ENCODE measurements at regions not wholly inside any gene's neighbourhood (a gene's known extent, or its start where the extent isn't known, plus 50 kb on each side); places are given as distances from the start of the nearest gene placed in this dataset.

- Histone ChIP-seq H2BK20ac (ENCODE audit: low read length) (no peak overlapping the region), H4K5ac (ENCODE audit: insufficient read length, low read depth, low read length) (no peak overlapping the region), H4K91ac (replicated peaks; ENCODE audit: insufficient read length, low read length) (no peak overlapping the region), H2AFZ (ENCODE audit: low read length) (no peak overlapping the region), H3K18ac (ENCODE audit: extremely low read depth, low read length) (no peak overlapping the region), H2BK120ac (replicated peaks; ENCODE audit: low read depth, low read length) (no peak overlapping the region), H3K4me1 (replicated peaks in 1 of 4; ENCODE audit: control insufficient read depth in 3 of 4, insufficient read depth in 4 of 4, low read length in 3 of 4) (peaks cover 0 to 4% (median 0%) of the 10 kb centered on the region in 4 experiments; a peak in 1 of 7 replicates), H3K27me3 (replicated peaks in 1 of 4; ENCODE audit: control insufficient read depth in 3 of 4, extremely low read depth in 1 of 4, insufficient read depth in 3 of 4, low read length in 3 of 4) (no peaks in the 10 kb centered on the region), H2AK5ac (ENCODE audit: low read depth, low read length) (no peak overlapping the region), H4K20me1 (replicated peaks in 1 of 2; ENCODE audit: control insufficient read depth in 1 of 2, insufficient read depth in 2 of 2, low read length in 2 of 2) (no peaks in the 10 kb centered on the region), H3K9me3 (ENCODE audit: insufficient read depth in 2 of 2, low read depth in 1 of 2, low read length in 1 of 2) (no peaks in the 10 kb centered on the region), H3K23me2 (ENCODE audit: low read depth, low read length) (no peaks in the 10 kb centered on the region), H3K4ac (replicated peaks; ENCODE audit: insufficient read length, low read depth, low read length) (no peak overlapping the region), H2BK5ac (ENCODE audit: low read depth, low read length) (no peak overlapping the region), H4K8ac (ENCODE audit: extremely low read depth, insufficient read depth, low read length) (no peak overlapping the region; the same call in 1 of the 2 replicates), H3K23ac (ENCODE audit: insufficient read length) (no peak overlapping the region), H2BK12ac (ENCODE audit: low read depth, low read length) (no peak overlapping the region), H3K56ac (replicated peaks; ENCODE audit: insufficient read length, low read depth, low read length) (no peak overlapping the region), H3K14ac (ENCODE audit: insufficient read length) (no peak overlapping the region), H3K9ac (replicated peaks in 1 of 4; ENCODE audit: extremely low read depth in 1 of 4, low read depth in 3 of 4, low read length in 3 of 4) (no peak overlapping the region), H3K4me2 (ENCODE audit: insufficient read depth in 1 of 2, low read depth in 2 of 2, low read length in 2 of 2) (no peak overlapping the region), H3K4me3 (ENCODE audit: extremely low read depth in 1 of 4, insufficient read depth in 2 of 4, low read depth in 3 of 4, low read length in 4 of 4) (no peak overlapping the region), H3K79me1 (ENCODE audit: low read depth, low read length) (no peaks in the 10 kb centered on the region), H3K36me3 (ENCODE audit: control insufficient read depth in 2 of 4, insufficient read depth in 4 of 4, low read length in 3 of 4) (no peaks in the 10 kb centered on the region), H3K79me2 (ENCODE audit: control insufficient read depth in 1 of 2, insufficient read depth in 2 of 2, low read length in 2 of 2) (no peaks in the 10 kb centered on the region), H2BK15ac (ENCODE audit: low read length) (no peak overlapping the region), H3K27ac (ENCODE audit: low read depth, low read length) (no peak overlapping the region)
- CTCF ChIA-PET (ENCODE audit: partially characterized antibody) = interaction anchor here (1.2 kb wide), 1 partner anchor 9 kb away, joined by 4 read pairs; no protein-coding TSS in a partner anchor
- no peak for FAIRE-seq
- POLR2A ChIA-PET (ENCODE audit: partially characterized antibody) = no interaction called here
- 100% methylated on average over 2 of the region's 5 CpGs; no CpG with 5 or more reads in 1 of the 2 experiments for WGBS, 2 experiments (ENCODE audit: extremely low coverage in 1 of 2, insufficient coverage in 1 of 2, insufficient read length in 1 of 2, insufficient replicate concordance in 2 of 2, low coverage in 1 of 2, low lambda C conversion rate in 2 of 2, missing lambda C conversion rate in 1 of 2)
- no peak for DNase-seq (ENCODE audit: low read depth in 1 of 2, low spot score in 2 of 2)
- TF ChIP-seq TBP (IDR thresholded peaks at IDR 0.05; ENCODE audit: low read depth, low read length) (no peak), TAF7 (optimal IDR thresholded peaks at IDR 0.05; ENCODE audit: borderline replicate concordance, low read depth, low read length) (no peak), RAD21 (IDR thresholded peaks at IDR 0.05 in 1 of 2, conservative IDR thresholded peaks at IDR 0.05 in 1 of 2; ENCODE audit: low read depth in 2 of 2, low read length in 2 of 2) (no peak), SIRT6 (IDR thresholded peaks at IDR 0.05; ENCODE audit: low read length) (no peak)
Observed at GRCh38 chrX:95071621-95072020, 1397.6 kb downstream of the FAM133A start.

Measured in H1 (cell line).